ENCODE measurements at regions not wholly inside any gene's neighbourhood (a gene's known extent, or its start where the extent isn't known, plus 50 kb on each side); places are given as distances from the start of the nearest gene placed in this dataset.

- no peak for ATAC-seq
- Histone ChIP-seq H3K27ac (ENCODE audit: low read length) (no peak overlapping the region), H3K9me3 (ENCODE audit: control insufficient read depth, low read length) (no peaks in the 10 kb centered on the region), H3K27me3 (ENCODE audit: control insufficient read depth, insufficient read depth) (no peaks in the 10 kb centered on the region), H3K4me1 (ENCODE audit: control insufficient read depth, insufficient read depth, low read length) (no peaks in the 10 kb centered on the region), H3K4me3 (ENCODE audit: low read length) (no peak overlapping the region)
- intact Hi-C loops (cut with DNase I) = no loop called here
- no peak for DNase-seq
These were observed 252.9 kb upstream of the SMIM31 start for GRCh38 chr4:164501074-164501473.

- H3K4me3 ChIP-seq (ENCODE audit: low read length) = no peak overlapping the region
- ATAC-seq (no peak), DNase-seq (no peak)
- WGBS = 67% methylated on average over 3 of the region's 3 CpGs
- H3K9me3 ChIP-seq (ENCODE audit: control insufficient read depth, low read length) = no peaks in the 10 kb centered on the region
- H3K4me1 ChIP-seq (ENCODE audit: control insufficient read depth, insufficient read depth, low read length) = no peaks in the 10 kb centered on the region
- H3K27ac ChIP-seq (ENCODE audit: low read length) = no peak overlapping the region
- intact Hi-C loops (cut with DNase I) = no loop called here
- no peaks in the 10 kb centered on the region for H3K27me3 ChIP-seq (ENCODE audit: control insufficient read depth, insufficient read depth)
These were observed 250.1 kb upstream of the SMIM31 start for GRCh38 chr4:164503874-164504273.

GRCh38 chr4:164508097-164508496 is 245.8 kb upstream of the SMIM31 start:
- intact Hi-C loops (cut with DNase I) = no loop called here
- Histone ChIP-seq H3K4me1 (ENCODE audit: control insufficient read depth, insufficient read depth, low read length) (no peaks in the 10 kb centered on the region), H3K27me3 (ENCODE audit: control insufficient read depth, insufficient read depth) (no peaks in the 10 kb centered on the region), H3K4me3 (ENCODE audit: low read length) (no peak overlapping the region), H3K9me3 (ENCODE audit: control insufficient read depth, low read length) (no peaks in the 10 kb centered on the region), H3K27ac (ENCODE audit: low read length) (no peak overlapping the region)
- 53% methylated on average over 3 of the region's 3 CpGs for WGBS
- no peak for DNase-seq
- ATAC-seq = no peak

- Histone ChIP-seq H3K9me3 (ENCODE audit: control insufficient read depth, low read length) (no peaks in the 10 kb centered on the region), H3K4me3 (ENCODE audit: low read length) (no peak overlapping the region), H3K4me1 (ENCODE audit: control insufficient read depth, insufficient read depth, low read length) (no peaks in the 10 kb centered on the region), H3K27me3 (ENCODE audit: control insufficient read depth, insufficient read depth) (no peaks in the 10 kb centered on the region), H3K27ac (ENCODE audit: low read length) (no peak overlapping the region)
- ATAC-seq (no peak), DNase-seq (no peak)
- 31% methylated on average over 1 of the region's 1 CpG for WGBS
- intact Hi-C loops (cut with DNase I) = no loop called here
These were observed 245.2 kb upstream of the SMIM31 start for GRCh38 chr4:164508771-164509170.

GRCh38 chr4:164509951-164510350 is 244.0 kb upstream of the SMIM31 start:
- DNase-seq (no peak), ATAC-seq (no peak)
- WGBS = 39% methylated on average over 3 of the region's 3 CpGs
- H3K27me3 ChIP-seq (ENCODE audit: control insufficient read depth, insufficient read depth) = no peaks in the 10 kb centered on the region
- no peaks in the 10 kb centered on the region for H3K4me1 ChIP-seq (ENCODE audit: control insufficient read depth, insufficient read depth, low read length)
- H3K4me3 ChIP-seq (ENCODE audit: low read length) = no peak overlapping the region
- intact Hi-C loops (cut with DNase I) = no loop called here
- H3K27ac ChIP-seq (ENCODE audit: low read length) = no peak overlapping the region
- no peaks in the 10 kb centered on the region for H3K9me3 ChIP-seq (ENCODE audit: control insufficient read depth, low read length)

GRCh38 chr4:164512124-164512523 is 241.8 kb upstream of the SMIM31 start:
- WGBS = 72% methylated on average over 2 of the region's 2 CpGs
- Histone ChIP-seq H3K27ac (ENCODE audit: low read length) (no peak overlapping the region), H3K4me3 (ENCODE audit: low read length) (no peak overlapping the region), H3K4me1 (ENCODE audit: control insufficient read depth, insufficient read depth, low read length) (no peaks in the 10 kb centered on the region), H3K27me3 (ENCODE audit: control insufficient read depth, insufficient read depth) (no peaks in the 10 kb centered on the region), H3K9me3 (ENCODE audit: control insufficient read depth, low read length) (no peaks in the 10 kb centered on the region)
- intact Hi-C loops (cut with DNase I) = no loop called here
- ATAC-seq (no peak), DNase-seq (no peak)

GRCh38 chr4:164514765-164515164 is 239.2 kb upstream of the SMIM31 start:
- no peak for ATAC-seq
- H3K4me1 ChIP-seq (ENCODE audit: control insufficient read depth, insufficient read depth, low read length) = no peaks in the 10 kb centered on the region
- no peak overlapping the region for H3K27ac ChIP-seq (ENCODE audit: low read length)
- DNase-seq = no peak
- H3K9me3 ChIP-seq (ENCODE audit: control insufficient read depth, low read length) = no peaks in the 10 kb centered on the region
- intact Hi-C loops (cut with DNase I) = no loop called here
- H3K27me3 ChIP-seq (ENCODE audit: control insufficient read depth, insufficient read depth) = no peaks in the 10 kb centered on the region
- no peak overlapping the region for H3K4me3 ChIP-seq (ENCODE audit: low read length)

GRCh38 chr4:164524789-164525188 is 229.1 kb upstream of the SMIM31 start:
- Histone ChIP-seq H3K27me3 (ENCODE audit: control insufficient read depth, insufficient read depth) (no peaks in the 10 kb centered on the region), H3K4me1 (ENCODE audit: control insufficient read depth, insufficient read depth, low read length) (no peaks in the 10 kb centered on the region), H3K27ac (ENCODE audit: low read length) (no peak overlapping the region), H3K9me3 (ENCODE audit: control insufficient read depth, low read length) (no peaks in the 10 kb centered on the region), H3K4me3 (ENCODE audit: low read length) (no peak overlapping the region)
- intact Hi-C loops (cut with DNase I) = no loop called here
- 66% methylated on average over 4 of the region's 4 CpGs for WGBS
- ATAC-seq = no peak
- DNase-seq = no peak

GRCh38 chr4:164526933-164527583 is 226.9 kb upstream of the SMIM31 start:
- Histone ChIP-seq H3K27ac (ENCODE audit: low read length) (no peak overlapping the region), H3K27me3 (ENCODE audit: control insufficient read depth, insufficient read depth) (no peaks in the 10 kb centered on the region), H3K4me1 (ENCODE audit: control insufficient read depth, insufficient read depth, low read length) (no peaks in the 10 kb centered on the region), H3K4me3 (ENCODE audit: low read length) (no peak overlapping the region), H3K9me3 (ENCODE audit: control insufficient read depth, low read length) (no peaks in the 10 kb centered on the region)
- intact Hi-C loops (cut with DNase I) = no loop called here
- ATAC-seq (no peak), DNase-seq (no peak)
- 67% methylated on average over 4 of the region's 4 CpGs for WGBS

GRCh38 chr4:164529058-164529457 is 224.9 kb upstream of the SMIM31 start:
- intact Hi-C loops (cut with DNase I) = no loop called here
- WGBS = 66% methylated on average over 2 of the region's 2 CpGs
- Histone ChIP-seq H3K27ac (ENCODE audit: low read length) (no peak overlapping the region), H3K27me3 (ENCODE audit: control insufficient read depth, insufficient read depth) (no peaks in the 10 kb centered on the region), H3K4me3 (ENCODE audit: low read length) (no peak overlapping the region), H3K9me3 (ENCODE audit: control insufficient read depth, low read length) (no peaks in the 10 kb centered on the region), H3K4me1 (ENCODE audit: control insufficient read depth, insufficient read depth, low read length) (no peaks in the 10 kb centered on the region)
- DNase-seq (no peak), ATAC-seq (no peak)

- no peak overlapping the region for H3K27ac ChIP-seq (ENCODE audit: low read length)
- 85% methylated on average over 5 of the region's 5 CpGs for WGBS
- no peaks in the 10 kb centered on the region for H3K27me3 ChIP-seq (ENCODE audit: control insufficient read depth, insufficient read depth)
- DNase-seq = no peak
- ATAC-seq = no peak
- intact Hi-C loops (cut with DNase I) = no loop called here
- H3K4me1 ChIP-seq (ENCODE audit: control insufficient read depth, insufficient read depth, low read length) = no peaks in the 10 kb centered on the region
- no peaks in the 10 kb centered on the region for H3K9me3 ChIP-seq (ENCODE audit: control insufficient read depth, low read length)
- no peak overlapping the region for H3K4me3 ChIP-seq (ENCODE audit: low read length)
These were observed 224.4 kb upstream of the SMIM31 start for GRCh38 chr4:164529486-164529885.

GRCh38 chr4:164531336-164531735 is 222.6 kb upstream of the SMIM31 start:
- 65% methylated on average over 4 of the region's 4 CpGs for WGBS
- no peaks in the 10 kb centered on the region for H3K9me3 ChIP-seq (ENCODE audit: control insufficient read depth, low read length)
- DNase-seq (no peak), ATAC-seq (no peak)
- no peak overlapping the region for H3K27ac ChIP-seq (ENCODE audit: low read length)
- intact Hi-C loops (cut with DNase I) = no loop called here
- no peak overlapping the region for H3K4me3 ChIP-seq (ENCODE audit: low read length)
- H3K4me1 ChIP-seq (ENCODE audit: control insufficient read depth, insufficient read depth, low read length) = no peaks in the 10 kb centered on the region
- H3K27me3 ChIP-seq (ENCODE audit: control insufficient read depth, insufficient read depth) = no peaks in the 10 kb centered on the region
